ENCODE measurements at regions not wholly inside any gene's neighbourhood (a gene's known extent, or its start where the extent isn't known, plus 50 kb on each side); places are given as distances from the start of the nearest gene placed in this dataset.

GRCh38 chr2:200148366-200148765 lies 158.1 kb upstream of the SPATS2L start:
- TF ChIP-seq, protein P1, sequence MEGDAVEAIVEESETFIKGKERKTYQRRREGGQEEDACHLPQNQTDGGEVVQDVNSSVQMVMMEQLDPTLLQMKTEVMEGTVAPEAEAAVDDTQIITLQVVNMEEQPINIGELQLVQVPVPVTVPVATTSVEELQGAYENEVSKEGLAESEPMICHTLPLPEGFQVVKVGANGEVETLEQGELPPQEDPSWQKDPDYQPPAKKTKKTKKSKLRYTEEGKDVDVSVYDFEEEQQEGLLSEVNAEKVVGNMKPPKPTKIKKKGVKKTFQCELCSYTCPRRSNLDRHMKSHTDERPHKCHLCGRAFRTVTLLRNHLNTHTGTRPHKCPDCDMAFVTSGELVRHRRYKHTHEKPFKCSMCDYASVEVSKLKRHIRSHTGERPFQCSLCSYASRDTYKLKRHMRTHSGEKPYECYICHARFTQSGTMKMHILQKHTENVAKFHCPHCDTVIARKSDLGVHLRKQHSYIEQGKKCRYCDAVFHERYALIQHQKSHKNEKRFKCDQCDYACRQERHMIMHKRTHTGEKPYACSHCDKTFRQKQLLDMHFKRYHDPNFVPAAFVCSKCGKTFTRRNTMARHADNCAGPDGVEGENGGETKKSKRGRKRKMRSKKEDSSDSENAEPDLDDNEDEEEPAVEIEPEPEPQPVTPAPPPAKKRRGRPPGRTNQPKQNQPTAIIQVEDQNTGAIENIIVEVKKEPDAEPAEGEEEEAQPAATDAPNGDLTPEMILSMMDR (IDR thresholded peaks at IDR 0.05): no peak
- no peak for TF ChIP-seq EZH2 (IDR thresholded peaks at IDR 0.05; ENCODE audit: borderline replicate concordance, insufficient read depth, low read depth, low read length, poor library complexity, severe bottlenecking)

Data from B cell (primary cell).